ENCODE measurements at regions not wholly inside any gene's neighbourhood (a gene's known extent, or its start where the extent isn't known, plus 50 kb on each side); places are given as distances from the start of the nearest gene placed in this dataset.

GRCh38 chr16:80459331-80459777 lies 81.4 kb upstream of the DYNLRB2 start:
- no peak for TF ChIP-seq POLR2A (IDR thresholded peaks at IDR 0.05)
- TF ChIP-seq, protein P1, sequence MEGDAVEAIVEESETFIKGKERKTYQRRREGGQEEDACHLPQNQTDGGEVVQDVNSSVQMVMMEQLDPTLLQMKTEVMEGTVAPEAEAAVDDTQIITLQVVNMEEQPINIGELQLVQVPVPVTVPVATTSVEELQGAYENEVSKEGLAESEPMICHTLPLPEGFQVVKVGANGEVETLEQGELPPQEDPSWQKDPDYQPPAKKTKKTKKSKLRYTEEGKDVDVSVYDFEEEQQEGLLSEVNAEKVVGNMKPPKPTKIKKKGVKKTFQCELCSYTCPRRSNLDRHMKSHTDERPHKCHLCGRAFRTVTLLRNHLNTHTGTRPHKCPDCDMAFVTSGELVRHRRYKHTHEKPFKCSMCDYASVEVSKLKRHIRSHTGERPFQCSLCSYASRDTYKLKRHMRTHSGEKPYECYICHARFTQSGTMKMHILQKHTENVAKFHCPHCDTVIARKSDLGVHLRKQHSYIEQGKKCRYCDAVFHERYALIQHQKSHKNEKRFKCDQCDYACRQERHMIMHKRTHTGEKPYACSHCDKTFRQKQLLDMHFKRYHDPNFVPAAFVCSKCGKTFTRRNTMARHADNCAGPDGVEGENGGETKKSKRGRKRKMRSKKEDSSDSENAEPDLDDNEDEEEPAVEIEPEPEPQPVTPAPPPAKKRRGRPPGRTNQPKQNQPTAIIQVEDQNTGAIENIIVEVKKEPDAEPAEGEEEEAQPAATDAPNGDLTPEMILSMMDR (IDR thresholded peaks at IDR 0.05): no peak
- no peak for TF ChIP-seq POLR2AphosphoS5 (IDR thresholded peaks at IDR 0.05)
